ENCODE measurements at regions not wholly inside any gene's neighbourhood (a gene's known extent, or its start where the extent isn't known, plus 50 kb on each side); places are given as distances from the start of the nearest gene placed in this dataset.

DNA sequence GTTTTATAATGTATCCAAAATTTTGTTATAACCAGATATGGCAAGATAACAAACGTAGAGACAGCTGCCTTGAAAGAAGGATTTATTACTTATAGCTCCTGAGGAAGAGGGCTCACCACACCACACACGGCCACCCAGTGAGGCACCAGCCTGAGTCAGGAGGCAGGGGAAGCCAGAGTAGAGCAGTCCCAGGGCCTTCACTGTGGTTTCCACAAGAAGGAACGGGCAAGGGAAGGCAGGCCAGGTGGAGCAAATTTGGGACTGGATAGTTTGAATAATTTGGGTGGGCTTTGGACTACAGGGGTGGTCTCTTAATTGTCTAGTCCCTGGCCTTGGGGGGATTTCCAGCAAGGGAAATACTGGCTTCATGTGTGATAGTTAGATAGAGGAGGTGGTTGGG, 72.5 kb downstream of the RRAGC start:
- WGBS, 2 experiments (ENCODE audit: insufficient coverage in 2 of 2): 89 to 100% methylated on average over 1 of the region's 3 CpGs
- Histone ChIP-seq H3K4me3 (ENCODE audit: extremely low read depth, insufficient read depth, low read length, poor library complexity, severe bottlenecking) (no peak overlapping the region), H3K27ac (ENCODE audit: low read depth, low read length, severe bottlenecking) (no peak overlapping the region), H3K4me1 (ENCODE audit: control insufficient read depth, insufficient read depth, low read length, poor library complexity, severe bottlenecking) (peaks cover 10% of the 10 kb centered on the region), H3K9me3 (ENCODE audit: control insufficient read depth, low read length) (no peaks in the 10 kb centered on the region), H3K36me3 (ENCODE audit: control insufficient read depth, insufficient read depth, low read length) (no peaks in the 10 kb centered on the region)

DNA sequence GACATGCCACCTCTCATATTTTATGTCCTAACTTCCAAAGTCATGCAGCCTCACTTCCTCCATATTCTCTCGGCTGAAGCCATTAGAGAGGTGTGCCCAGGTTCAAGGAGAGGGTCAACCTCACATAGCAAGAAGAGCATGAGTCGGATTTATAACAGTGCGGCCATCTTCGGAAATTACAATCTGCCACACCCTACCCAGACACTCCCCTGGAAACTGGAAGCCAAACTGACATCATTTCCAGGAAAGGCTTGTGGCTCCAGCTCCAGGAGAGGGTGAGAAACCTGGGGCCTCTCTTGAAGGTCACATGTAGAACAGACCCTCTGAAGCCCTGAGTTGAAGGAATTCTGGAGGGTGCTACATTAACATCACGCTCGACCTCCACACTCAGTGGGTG, 73.5 kb downstream of the RRAGC start:
- Histone ChIP-seq H3K9me3 (ENCODE audit: control insufficient read depth, low read length) (no peaks in the 10 kb centered on the region), H3K4me3 (ENCODE audit: extremely low read depth, insufficient read depth, low read length, poor library complexity, severe bottlenecking) (no peak overlapping the region), H3K36me3 (ENCODE audit: control insufficient read depth, insufficient read depth, low read length) (no peaks in the 10 kb centered on the region), H3K27ac (ENCODE audit: low read depth, low read length, severe bottlenecking) (no peak overlapping the region), H3K4me1 (ENCODE audit: control insufficient read depth, insufficient read depth, low read length, poor library complexity, severe bottlenecking) (peaks cover 20% of the 10 kb centered on the region)
- WGBS, 2 experiments (ENCODE audit: insufficient coverage in 2 of 2): 92 to 100% methylated on average over 2 to 3 of the region's 6 CpGs

DNA sequence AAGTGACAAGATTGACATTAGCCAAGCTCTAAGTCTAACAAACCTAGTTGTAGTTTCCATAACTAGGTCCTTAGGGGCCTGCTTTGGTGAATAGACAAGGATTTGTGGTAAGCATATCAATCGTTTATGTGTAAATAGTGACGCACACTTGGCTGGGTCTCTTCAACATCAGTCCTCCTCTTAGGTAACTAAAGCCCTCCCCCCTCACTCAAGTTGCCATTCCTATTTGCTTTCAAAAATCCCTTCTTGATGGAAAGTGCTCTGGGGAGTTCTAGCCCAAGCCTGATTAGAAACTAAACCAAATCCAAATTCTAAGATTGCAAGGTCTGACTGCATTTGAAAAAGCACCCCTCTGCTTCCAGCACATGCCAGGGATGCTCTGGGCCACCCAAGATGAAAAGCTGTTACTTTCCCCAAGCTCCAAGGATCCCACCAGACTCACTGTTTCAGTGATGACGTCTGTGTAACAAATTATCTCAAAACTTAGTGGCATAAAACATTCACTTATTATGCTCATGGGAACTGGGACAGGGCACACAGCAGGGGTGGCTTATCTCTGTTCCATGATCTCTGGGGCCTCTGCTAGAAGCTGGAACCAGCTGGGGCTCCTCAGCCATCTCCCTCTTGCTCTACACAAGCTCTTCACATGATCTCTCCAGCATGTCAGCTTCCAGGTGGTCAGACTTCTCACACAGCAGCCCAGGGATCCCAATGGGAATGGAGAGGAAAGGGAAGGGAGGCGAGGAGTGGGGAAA, 74.1 kb downstream of the RRAGC start:
- no peaks in the 10 kb centered on the region for H3K9me3 ChIP-seq (ENCODE audit: control insufficient read depth, low read length)
- WGBS, 2 experiments (ENCODE audit: insufficient coverage in 2 of 2): 75% methylated on average over 2 of the region's 4 CpGs; no CpG with 5 or more reads in 1 of the 2 experiments
- no peaks in the 10 kb centered on the region for H3K36me3 ChIP-seq (ENCODE audit: control insufficient read depth, insufficient read depth, low read length)
- no peak overlapping the region for H3K27ac ChIP-seq (ENCODE audit: low read depth, low read length, severe bottlenecking)
- H3K4me3 ChIP-seq (ENCODE audit: extremely low read depth, insufficient read depth, low read length, poor library complexity, severe bottlenecking): no peak overlapping the region
- H3K4me1 ChIP-seq (ENCODE audit: control insufficient read depth, insufficient read depth, low read length, poor library complexity, severe bottlenecking): peaks cover 20% of the 10 kb centered on the region

DNA sequence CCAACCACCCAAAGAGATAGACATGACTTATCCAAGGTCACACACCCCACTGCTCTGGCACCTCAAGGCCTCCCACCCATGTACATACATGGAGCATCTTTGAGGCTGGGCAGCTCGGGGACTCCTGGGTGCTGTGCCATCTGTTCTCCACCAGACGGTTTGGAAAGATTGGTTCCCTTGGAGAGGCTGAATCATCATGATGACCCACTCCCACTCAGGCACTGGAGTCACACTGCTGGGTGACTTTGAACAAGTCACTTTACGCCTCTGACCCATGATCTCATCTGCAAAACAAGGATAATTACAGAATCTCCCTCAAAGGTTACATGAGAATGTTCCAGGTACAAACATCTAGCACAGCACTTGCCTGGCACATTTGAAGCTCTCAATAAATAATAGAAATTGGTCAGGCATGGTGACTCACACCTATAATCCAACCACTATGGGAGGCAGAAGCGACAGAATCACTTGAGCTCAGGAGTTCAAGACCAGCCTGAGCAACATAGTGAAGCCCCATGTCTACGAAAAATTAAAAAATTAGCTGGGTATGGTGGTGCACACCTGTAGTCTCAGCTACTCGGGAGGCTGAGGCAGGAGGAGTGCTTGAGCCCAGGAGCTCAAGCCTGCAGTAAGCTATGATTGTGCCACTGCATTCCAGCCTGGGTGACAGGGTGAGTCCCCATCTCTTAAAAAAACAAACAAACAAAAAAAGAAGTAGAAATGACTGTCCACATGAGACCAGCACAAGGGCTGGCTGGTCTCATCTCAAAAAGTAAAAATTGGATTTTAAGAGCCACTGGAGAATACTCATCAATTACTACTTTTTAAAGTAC, 74.9 kb downstream of the RRAGC start:
- peaks cover 20% of the 10 kb centered on the region for H3K4me1 ChIP-seq (ENCODE audit: control insufficient read depth, insufficient read depth, low read length, poor library complexity, severe bottlenecking)
- no peaks in the 10 kb centered on the region for H3K9me3 ChIP-seq (ENCODE audit: control insufficient read depth, low read length)
- no peak overlapping the region for H3K4me3 ChIP-seq (ENCODE audit: extremely low read depth, insufficient read depth, low read length, poor library complexity, severe bottlenecking)
- 88 to 95% methylated on average over 5 of the region's 6 CpGs for WGBS, 2 experiments (ENCODE audit: insufficient coverage in 2 of 2)
- H3K36me3 ChIP-seq (ENCODE audit: control insufficient read depth, insufficient read depth, low read length): no peaks in the 10 kb centered on the region
- H3K27ac ChIP-seq (ENCODE audit: low read depth, low read length, severe bottlenecking): no peak overlapping the region

DNA sequence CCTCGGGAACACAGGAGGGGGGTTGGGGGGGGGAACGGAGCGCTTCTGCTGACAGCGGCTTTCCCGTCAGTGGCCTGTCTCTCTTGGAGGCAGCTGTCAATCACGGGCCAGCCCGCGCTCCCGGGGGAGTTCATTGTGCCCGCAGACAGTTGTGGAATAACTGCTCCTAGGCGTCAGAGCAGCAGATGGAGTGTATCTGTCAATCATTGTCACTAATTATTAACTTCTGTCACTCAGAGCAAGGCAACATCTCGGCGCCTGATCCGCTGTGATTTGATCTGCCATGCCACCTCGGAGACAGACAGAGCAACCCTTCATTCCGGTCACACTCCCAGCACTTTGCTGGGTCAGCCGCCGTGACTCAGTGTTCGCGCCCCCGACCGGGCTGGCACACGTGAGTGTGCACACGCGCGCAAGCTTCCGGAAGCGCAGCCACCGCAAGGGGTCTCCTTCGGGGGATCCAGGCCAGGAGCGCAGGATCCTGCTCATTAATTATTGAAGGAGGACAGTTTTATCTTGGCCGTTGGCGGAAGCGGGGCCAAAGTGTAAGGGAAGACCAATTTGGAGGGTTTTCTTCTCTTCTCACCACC, 75.8 kb downstream of the RRAGC start:
- Histone ChIP-seq H3K36me3 (ENCODE audit: control insufficient read depth, insufficient read depth, low read length) (no peaks in the 10 kb centered on the region), H3K27ac (ENCODE audit: low read depth, low read length, severe bottlenecking) (no peak overlapping the region), H3K9me3 (ENCODE audit: control insufficient read depth, low read length) (no peaks in the 10 kb centered on the region), H3K4me1 (ENCODE audit: control insufficient read depth, insufficient read depth, low read length, poor library complexity, severe bottlenecking) (peaks cover 20% of the 10 kb centered on the region), H3K4me3 (ENCODE audit: extremely low read depth, insufficient read depth, low read length, poor library complexity, severe bottlenecking) (no peak overlapping the region)
- WGBS, 2 experiments (ENCODE audit: insufficient coverage in 2 of 2): 68 to 92% methylated on average over 22 to 25 of the region's 34 CpGs

DNA sequence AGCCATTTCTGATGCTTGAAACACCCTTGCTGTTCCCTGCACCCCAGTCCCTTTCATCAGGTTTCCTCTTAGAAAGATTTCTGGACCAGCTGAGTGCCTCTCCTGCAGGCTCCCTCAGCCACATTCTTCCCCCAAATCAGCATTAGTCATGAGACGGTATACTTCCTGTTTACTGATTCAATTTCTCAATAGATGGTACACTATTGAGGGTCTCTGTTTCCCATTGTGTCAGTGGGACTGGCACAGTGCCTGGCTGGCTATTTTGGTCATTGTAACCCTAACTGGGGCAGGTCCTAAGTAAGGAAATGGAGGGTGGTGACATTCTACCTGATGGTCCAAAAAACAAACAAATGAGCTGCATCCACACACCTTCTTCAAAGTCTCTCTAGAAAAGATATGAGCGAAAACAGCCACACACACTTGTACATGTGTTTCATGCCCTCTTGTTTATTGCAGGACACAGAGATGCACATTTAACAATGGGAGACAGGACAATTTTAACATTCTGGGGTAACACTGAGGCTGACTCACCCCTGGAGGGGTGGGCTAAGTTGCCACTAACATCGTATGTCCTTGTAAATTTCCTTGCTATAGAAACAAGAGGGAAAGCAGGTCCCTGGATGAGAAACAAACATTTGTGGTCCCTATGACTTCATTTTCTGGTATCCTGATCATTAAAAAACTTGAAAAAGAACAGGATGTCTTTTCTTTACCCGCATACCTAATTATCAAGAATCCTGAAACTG, 77.5 kb downstream of the RRAGC start:
- WGBS, 2 experiments (ENCODE audit: insufficient coverage in 2 of 2): 83 to 90% methylated on average over 2 of the region's 4 CpGs
- no peaks in the 10 kb centered on the region for H3K36me3 ChIP-seq (ENCODE audit: control insufficient read depth, insufficient read depth, low read length)
- no peak overlapping the region for H3K4me3 ChIP-seq (ENCODE audit: extremely low read depth, insufficient read depth, low read length, poor library complexity, severe bottlenecking)
- H3K27ac ChIP-seq (ENCODE audit: low read depth, low read length, severe bottlenecking): no peak overlapping the region
- H3K4me1 ChIP-seq (ENCODE audit: control insufficient read depth, insufficient read depth, low read length, poor library complexity, severe bottlenecking): peaks cover 20% of the 10 kb centered on the region
- H3K9me3 ChIP-seq (ENCODE audit: control insufficient read depth, low read length): no peaks in the 10 kb centered on the region

DNA sequence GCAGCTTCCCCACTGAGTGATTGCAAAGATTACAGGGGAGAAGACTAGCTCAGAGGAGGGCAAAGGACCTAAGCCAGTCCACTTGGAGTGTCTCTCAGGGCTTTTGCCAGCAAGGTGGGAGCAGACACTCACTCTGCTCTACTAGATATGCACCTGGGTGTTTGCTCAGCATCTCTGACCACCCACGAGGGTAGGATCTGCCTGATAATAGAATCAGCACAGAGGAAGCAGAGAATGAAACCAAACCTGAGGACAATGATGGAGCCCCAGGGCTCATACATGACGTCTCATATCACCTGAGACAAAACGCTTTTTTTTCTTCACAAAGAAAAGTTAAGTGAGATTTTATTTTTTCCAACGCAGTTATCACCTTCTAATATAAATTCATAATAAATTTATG, 79.4 kb downstream of the RRAGC start:
- Histone ChIP-seq H3K9me3 (ENCODE audit: control insufficient read depth, low read length) (no peaks in the 10 kb centered on the region), H3K4me1 (ENCODE audit: control insufficient read depth, insufficient read depth, low read length, poor library complexity, severe bottlenecking) (peaks cover 20% of the 10 kb centered on the region), H3K4me3 (ENCODE audit: extremely low read depth, insufficient read depth, low read length, poor library complexity, severe bottlenecking) (no peak overlapping the region), H3K36me3 (ENCODE audit: control insufficient read depth, insufficient read depth, low read length) (no peaks in the 10 kb centered on the region), H3K27ac (ENCODE audit: low read depth, low read length, severe bottlenecking) (no peak overlapping the region)
- 80 to 82% methylated on average over 1 to 2 of the region's 4 CpGs for WGBS, 2 experiments (ENCODE audit: insufficient coverage in 2 of 2)

DNA sequence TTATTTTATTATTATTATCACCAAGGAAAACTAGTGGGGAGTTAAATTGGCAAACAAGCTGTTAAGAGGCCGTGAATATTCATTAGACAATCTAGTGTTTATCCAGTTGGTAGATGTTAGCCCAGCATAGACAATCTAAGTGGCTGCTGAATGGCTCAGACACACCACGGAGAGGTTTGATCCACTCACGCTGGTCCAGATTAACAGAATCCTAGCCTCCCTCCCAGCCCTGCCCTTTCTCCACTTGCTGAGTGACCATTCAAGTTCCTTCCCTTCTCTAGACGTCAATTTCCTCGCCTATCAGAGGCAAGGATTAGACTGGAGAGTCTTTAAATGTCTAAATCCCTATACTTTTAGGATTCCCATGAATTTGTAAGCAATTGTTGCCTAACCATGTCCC, 80.1 kb downstream of the RRAGC start:
- Histone ChIP-seq H3K4me1 (ENCODE audit: control insufficient read depth, insufficient read depth, low read length, poor library complexity, severe bottlenecking) (peaks cover 20% of the 10 kb centered on the region), H3K9me3 (ENCODE audit: control insufficient read depth, low read length) (no peaks in the 10 kb centered on the region), H3K27ac (ENCODE audit: low read depth, low read length, severe bottlenecking) (no peak overlapping the region), H3K4me3 (ENCODE audit: extremely low read depth, insufficient read depth, low read length, poor library complexity, severe bottlenecking) (no peak overlapping the region), H3K36me3 (ENCODE audit: control insufficient read depth, insufficient read depth, low read length) (no peaks in the 10 kb centered on the region)
- WGBS, 2 experiments (ENCODE audit: insufficient coverage in 2 of 2): 72 to 94% methylated on average over 3 to 5 of the region's 5 CpGs

DNA sequence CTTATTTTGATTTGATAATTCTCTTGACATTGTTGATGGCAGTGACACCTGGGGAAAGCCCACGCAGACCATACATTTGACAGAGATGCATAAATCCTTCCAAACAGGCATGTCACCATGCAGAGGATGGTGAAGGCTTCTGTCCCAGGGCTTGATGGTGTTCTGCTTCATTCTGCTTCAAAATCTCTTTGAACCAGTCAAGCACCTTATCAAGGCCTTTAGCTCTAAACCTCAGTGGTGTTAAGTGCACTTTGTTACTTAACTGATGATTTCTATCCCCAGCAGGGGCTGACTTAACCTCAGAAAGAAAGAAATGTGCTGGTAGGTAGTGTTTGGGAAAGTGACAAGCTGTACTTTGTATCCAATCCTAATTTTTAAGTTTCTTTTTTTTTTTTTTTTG, 81.1 kb downstream of the RRAGC start:
- Histone ChIP-seq H3K36me3 (ENCODE audit: control insufficient read depth, insufficient read depth, low read length) (no peaks in the 10 kb centered on the region), H3K27ac (ENCODE audit: low read depth, low read length, severe bottlenecking) (no peak overlapping the region), H3K4me1 (ENCODE audit: control insufficient read depth, insufficient read depth, low read length, poor library complexity, severe bottlenecking) (peaks cover 17% of the 10 kb centered on the region), H3K4me3 (ENCODE audit: extremely low read depth, insufficient read depth, low read length, poor library complexity, severe bottlenecking) (no peak overlapping the region), H3K9me3 (ENCODE audit: control insufficient read depth, low read length) (no peaks in the 10 kb centered on the region)
- 60 to 71% methylated on average over 1 of the region's 1 CpG for WGBS, 2 experiments (ENCODE audit: insufficient coverage in 2 of 2)

DNA sequence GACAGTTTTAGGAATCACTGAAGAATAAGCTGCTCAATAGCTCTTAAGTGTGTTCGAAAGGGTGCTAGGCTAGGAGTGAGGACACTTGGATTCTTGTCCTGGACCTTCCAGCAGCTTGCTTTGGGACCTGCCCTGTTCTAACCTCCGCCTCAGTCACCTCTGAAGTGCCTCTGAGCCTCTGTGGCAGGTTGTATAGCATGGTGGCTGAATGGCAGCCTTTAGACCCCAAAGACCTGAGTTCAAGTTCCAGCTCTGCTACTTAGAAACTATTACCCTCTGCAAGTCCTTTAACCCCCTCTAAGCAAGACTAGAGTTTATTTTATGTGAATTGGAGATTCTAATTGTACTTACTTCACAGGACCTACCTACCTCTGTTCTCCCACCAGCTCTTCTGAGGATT, 81.5 kb downstream of the RRAGC start:
- H3K4me1 ChIP-seq (ENCODE audit: control insufficient read depth, insufficient read depth, low read length, poor library complexity, severe bottlenecking): peaks cover 17% of the 10 kb centered on the region
- WGBS, 2 experiments (ENCODE audit: insufficient coverage in 2 of 2): 83 to 94% methylated on average over 1 to 2 of the region's 2 CpGs
- no peak overlapping the region for H3K27ac ChIP-seq (ENCODE audit: low read depth, low read length, severe bottlenecking)
- no peaks in the 10 kb centered on the region for H3K36me3 ChIP-seq (ENCODE audit: control insufficient read depth, insufficient read depth, low read length)
- H3K9me3 ChIP-seq (ENCODE audit: control insufficient read depth, low read length): no peaks in the 10 kb centered on the region
- H3K4me3 ChIP-seq (ENCODE audit: extremely low read depth, insufficient read depth, low read length, poor library complexity, severe bottlenecking): no peak overlapping the region
